HG03457 (cell line): ENCODE measurements at regions not wholly inside any gene's neighbourhood (a gene's known extent, or its start where the extent isn't known, plus 50 kb on each side); places are given as distances from the start of the nearest gene placed in this dataset.

ENCODE experiments used
- ATAC-seq: cut with Tn5 transposase; IDR thresholded peaks from one replicate; pipeline ENCODE4 v1.9.1; 2021; ENCODE audit warnings: moderate number of reproducible peaks; ENCODE audit not compliant: unreplicated experiment

DNA sequence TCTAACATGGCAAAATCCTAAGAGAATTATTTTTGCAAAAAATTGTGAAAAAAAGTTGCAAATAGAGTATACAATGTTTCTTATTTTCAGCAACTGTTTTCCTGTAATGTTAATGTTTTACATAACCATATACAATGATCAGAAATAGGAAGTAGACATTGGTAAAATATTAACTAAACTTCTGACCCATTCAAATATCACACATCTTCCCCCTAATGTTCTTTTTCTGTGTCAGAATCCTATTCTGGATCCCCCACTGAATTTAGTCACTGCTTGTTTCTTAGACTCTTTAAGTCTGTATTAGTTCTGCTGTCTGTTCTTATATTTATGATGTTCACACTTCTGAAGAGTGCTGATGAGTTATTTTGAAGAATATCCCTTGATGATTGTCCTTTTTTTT is 62.0 kb downstream of the HFE start:
- ATAC-seq = no peak

- ATAC-seq = no peak
Measured at GRCh38 chr6:26152226-26153101, 65.2 kb downstream of the HFE start.

GRCh38 chr6:26155061-26155930 is 68.1 kb downstream of the HFE start:
- no peak for ATAC-seq

DNA sequence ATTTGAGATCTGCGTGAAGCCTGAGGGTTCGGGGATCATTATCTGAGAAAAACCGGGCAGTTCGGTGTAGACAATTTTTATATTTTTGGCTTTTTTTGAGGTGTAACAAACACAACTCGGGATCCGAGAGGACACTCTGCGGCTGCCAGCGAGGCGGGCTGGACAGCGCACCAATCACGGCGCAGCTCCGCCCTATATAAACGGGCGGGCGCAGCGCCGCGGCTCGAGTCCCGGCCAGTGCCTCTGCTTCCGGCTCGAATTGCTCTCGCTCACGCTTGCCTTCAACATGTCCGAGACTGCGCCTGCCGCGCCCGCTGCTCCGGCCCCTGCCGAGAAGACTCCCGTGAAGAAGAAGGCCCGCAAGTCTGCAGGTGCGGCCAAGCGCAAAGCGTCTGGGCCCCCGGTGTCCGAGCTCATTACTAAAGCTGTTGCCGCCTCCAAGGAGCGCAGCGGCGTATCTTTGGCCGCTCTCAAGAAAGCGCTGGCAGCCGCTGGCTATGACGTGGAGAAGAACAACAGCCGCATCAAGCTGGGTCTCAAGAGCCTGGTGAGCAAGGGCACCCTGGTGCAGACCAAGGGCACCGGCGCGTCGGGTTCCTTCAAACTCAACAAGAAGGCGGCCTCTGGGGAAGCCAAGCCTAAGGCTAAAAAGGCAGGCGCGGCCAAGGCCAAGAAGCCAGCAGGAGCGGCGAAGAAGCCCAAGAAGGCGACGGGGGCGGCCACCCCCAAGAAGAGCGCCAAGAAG is 69.0 kb downstream of the HFE start:
- ATAC-seq = peak; percentile 36

GRCh38 chr6:26156850-26157250 is 69.6 kb downstream of the HFE start:
- ATAC-seq = peak; percentile 7

GRCh38 chr6:26157251-26158075 is 70.2 kb downstream of the HFE start:
- ATAC-seq = peak; percentile 52

- ATAC-seq = no peak
Measured at GRCh38 chr6:26158076-26158580, 70.9 kb downstream of the HFE start.

GRCh38 chr6:26158581-26159356 is 71.5 kb downstream of the HFE start:
- no peak for ATAC-seq

DNA sequence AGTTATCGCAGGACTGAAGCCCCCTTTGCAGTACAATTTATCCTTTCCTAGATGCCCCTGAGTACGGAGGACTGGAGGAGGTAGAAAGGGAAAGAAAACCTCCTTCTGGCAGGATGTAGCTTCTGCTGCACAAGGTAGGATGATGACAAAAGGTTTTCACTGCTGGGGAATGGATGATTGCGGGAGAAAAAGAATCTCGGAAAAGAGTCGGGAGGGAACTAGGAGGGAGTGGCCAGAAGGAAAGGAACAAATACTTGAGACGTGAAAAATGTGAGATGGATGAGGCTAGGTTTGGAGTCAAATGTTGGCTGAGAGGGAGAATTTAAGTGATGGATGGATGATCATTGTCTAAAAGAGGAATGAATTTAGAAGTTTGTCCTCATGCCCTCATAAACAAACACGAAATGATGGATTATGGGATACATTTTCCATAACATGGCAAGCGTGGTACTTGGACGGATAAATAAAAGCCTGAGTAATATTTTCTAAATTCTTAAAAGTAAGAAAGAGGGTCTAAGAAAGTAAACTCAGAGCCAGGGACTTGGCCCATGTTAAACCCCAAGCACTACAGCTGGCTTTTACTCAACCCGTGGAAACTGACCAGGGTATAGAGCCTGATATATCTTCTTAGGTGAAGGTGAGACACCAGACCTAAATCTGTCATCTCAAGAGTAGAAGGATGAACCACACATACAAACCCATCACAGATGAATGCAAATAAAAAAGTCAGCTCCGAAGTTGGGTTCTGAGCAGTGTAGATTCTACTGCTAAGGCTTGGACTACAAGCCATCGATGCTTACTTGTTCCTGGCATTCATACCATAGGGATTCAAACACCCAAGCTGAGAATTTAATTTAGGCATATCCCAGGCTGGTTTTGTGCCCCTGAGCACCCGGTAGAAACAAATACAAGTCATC is 72.4 kb downstream of the HFE start:
- no peak for ATAC-seq

DNA sequence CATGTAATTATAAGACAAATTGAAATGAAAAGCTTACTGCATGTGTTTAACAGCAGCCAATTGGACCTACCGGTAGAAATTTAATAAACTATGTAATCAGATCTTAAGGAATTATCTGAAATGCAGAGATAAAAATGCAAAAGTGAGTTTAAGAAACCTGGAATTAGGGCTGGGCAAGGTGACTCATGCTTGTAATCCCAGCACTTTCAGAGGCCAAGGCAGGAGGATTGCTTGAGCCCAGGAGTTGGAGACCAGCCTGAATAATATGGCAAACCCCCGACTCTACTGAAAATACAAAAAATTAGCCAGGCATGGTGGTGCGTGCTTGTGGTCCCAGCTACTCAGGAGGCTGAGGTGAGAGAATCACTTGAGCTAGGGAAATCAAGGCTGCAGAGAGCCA is 74.1 kb downstream of the HFE start:
- ATAC-seq = no peak

DNA sequence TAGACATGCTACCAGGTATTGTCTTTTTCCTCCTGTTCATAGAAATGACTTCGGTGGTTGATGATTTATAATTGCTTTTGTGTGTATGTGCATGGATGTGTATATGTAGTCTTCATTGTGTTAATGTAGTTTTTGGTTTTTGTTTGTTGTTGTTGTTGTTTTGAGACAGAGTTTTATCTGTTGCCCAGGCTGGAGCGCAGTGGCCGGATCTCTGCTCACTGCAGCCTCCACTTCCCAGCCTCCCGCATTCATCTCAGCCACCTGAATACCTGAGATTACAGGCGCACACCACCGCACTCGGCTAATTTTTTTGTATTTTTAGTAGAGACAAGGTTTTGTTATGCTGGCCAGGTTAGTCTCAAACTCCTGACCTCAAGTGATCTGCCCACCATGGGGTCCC is 75.2 kb downstream of the HFE start:
- no peak for ATAC-seq

DNA sequence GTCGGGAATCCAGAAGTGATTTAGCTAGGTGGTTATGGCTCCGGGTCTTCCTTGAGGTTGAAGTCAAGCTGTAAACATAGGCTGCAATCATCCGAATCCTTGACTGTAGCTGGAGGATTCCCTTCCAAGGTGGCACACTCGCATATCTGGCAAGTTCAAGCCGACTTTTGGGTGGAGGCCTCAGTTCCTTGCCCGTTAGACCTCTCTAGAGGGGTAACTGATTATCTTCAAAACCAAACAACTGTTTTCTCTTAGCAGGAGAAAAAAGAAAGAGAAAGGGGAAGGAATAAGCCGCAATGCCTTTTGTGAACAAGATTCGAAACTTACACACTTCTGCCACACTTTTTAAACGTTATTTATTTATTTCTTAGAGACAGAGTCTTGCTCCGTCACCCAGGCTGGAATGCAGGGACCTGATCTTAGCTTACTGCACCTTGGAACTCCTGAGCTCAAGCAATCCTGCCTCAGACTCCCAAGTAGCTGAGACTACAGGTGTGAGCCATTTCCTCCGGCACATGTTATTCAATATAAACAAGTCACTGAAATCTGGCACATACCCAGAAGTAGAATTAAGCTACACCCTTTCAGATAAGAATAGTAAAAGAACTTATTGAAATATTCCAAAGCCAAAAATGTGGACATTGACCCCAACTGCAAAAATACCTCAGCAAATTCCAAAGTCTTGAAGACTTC is 76.3 kb downstream of the HFE start:
- ATAC-seq = no peak

GRCh38 chr6:26164120-26164505 is 76.9 kb downstream of the HFE start:
- ATAC-seq = no peak

- no peak for ATAC-seq
Measured at GRCh38 chr6:26165261-26165790, 78.1 kb downstream of the HFE start.

GRCh38 chr6:26170181-26170580 is 83.0 kb downstream of the HFE start:
- ATAC-seq = no peak

DNA sequence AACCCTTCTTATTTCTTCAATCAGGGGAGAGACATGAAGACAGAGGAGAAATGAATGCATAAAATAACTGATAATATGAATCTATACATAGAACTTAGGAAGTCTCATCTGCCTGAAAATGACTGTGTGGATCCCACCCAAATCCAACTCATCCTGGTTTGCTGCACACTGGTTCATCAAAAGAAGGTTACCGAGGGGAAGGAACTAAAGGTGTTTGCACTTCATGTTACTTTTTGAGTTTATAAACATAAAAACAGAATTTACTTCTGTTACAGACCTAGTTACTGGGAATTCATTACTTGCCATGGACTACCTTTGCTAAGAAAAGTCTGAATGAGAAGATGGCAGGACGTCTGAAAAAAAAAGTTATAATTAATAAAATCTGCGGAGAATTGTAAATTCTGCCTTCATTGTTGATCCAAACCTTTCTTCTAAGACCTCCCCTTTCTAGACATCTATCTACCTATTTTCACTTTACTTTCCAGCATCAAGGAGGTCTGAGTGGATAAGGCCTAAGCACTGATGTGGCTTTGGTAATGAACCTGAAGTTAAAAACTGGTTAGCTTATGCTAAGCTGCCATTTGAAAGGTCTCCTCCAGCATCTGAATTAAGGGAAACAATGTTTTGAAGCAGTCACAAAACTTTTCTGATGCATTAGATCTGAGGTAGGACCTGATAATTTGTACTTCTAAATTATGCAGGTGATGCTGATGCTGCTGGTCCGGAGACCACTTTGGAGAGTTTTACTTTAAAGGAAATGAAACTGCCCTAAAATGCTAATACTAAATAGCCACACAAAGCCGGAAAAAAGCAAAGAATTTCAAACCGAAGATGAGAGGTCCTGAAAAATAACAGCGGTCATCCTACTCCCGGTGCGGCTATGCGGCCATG is 84.0 kb downstream of the HFE start:
- peak; percentile 6 for ATAC-seq

DNA sequence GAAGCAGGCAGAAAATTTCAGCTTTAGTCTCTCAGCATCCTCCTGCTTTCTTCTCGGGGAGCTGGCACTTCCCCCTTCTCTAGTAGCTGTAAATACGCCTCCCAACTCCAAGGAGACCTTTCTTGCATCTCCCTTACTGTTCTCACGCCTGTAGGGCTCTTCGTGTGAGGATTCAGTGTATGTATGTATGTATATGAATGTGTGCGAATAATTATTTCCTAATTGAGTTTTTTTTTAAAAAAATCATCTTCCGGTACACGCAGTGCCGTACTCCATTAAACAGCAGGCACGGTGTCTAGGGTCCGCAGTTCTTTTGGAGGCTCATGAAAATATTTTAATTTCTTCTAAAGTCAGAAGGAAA is 85.4 kb downstream of the HFE start:
- ATAC-seq = no peak
